HG03469 (cell line): ENCODE measurements at regions not wholly inside any gene's neighbourhood (a gene's known extent, or its start where the extent isn't known, plus 50 kb on each side); places are given as distances from the start of the nearest gene placed in this dataset.
"Not testable (repeated sequence)": the region's sequence is repeated elsewhere in the genome, so short reads cannot be mapped to it uniquely, and the experiment has no call there.

Experiments
- ATAC-seq: cut with Tn5 transposase; IDR thresholded peaks from one replicate; pipeline ENCODE4 v1.9.1; 2021; ENCODE audit warnings: mild to moderate bottlenecking, moderate library complexity, moderate number of reproducible peaks; ENCODE audit not compliant: unreplicated experiment

GRCh38 chr4:31682796-31683195 lies 962.6 kb downstream of the PCDH7 start:
- no peak for ATAC-seq

GRCh38 chr4:31687717-31688342 lies 967.7 kb downstream of the PCDH7 start:
- no peak for ATAC-seq

- ATAC-seq, result no peak
Measured at GRCh38 chr4:31692399-31692940, 972.3 kb downstream of the PCDH7 start.

- ATAC-seq, result no peak
Measured at GRCh38 chr4:31701256-31701655, 981.1 kb downstream of the PCDH7 start.

GRCh38 chr4:31702326-31702725 lies 982.2 kb downstream of the PCDH7 start:
- no peak for ATAC-seq

- ATAC-seq, result no peak
Measured at GRCh38 chr4:31714238-31714637, 994.1 kb downstream of the PCDH7 start.

GRCh38 chr4:31715302-31715701 lies 995.1 kb downstream of the PCDH7 start:
- ATAC-seq, result no peak

GRCh38 chr4:31727030-31727429 lies 1006.9 kb downstream of the PCDH7 start:
- no peak for ATAC-seq

GRCh38 chr4:31735004-31735403 lies 1014.8 kb downstream of the PCDH7 start:
- no peak for ATAC-seq

GRCh38 chr4:31737419-31737818 lies 1017.2 kb downstream of the PCDH7 start:
- ATAC-seq, result no peak

- no peak for ATAC-seq
Measured at GRCh38 chr4:31741326-31741725, 1021.2 kb downstream of the PCDH7 start.

- ATAC-seq, result no peak
Measured at GRCh38 chr4:31748382-31748781, 1028.2 kb downstream of the PCDH7 start.

GRCh38 chr4:31750581-31750980 lies 1030.4 kb downstream of the PCDH7 start:
- ATAC-seq, result not testable (repeated sequence)

GRCh38 chr4:31755751-31756150 lies 1035.6 kb downstream of the PCDH7 start:
- no peak for ATAC-seq

- ATAC-seq, result no peak
Measured at GRCh38 chr4:31768756-31769155, 1048.6 kb downstream of the PCDH7 start.

GRCh38 chr4:31783311-31783710 lies 1063.1 kb downstream of the PCDH7 start:
- no peak for ATAC-seq

- no peak for ATAC-seq
Measured at GRCh38 chr4:31784558-31784957, 1064.4 kb downstream of the PCDH7 start.

- ATAC-seq, result no peak
Measured at GRCh38 chr4:31787701-31788100, 1067.5 kb downstream of the PCDH7 start.

GRCh38 chr4:31788676-31789075 lies 1068.5 kb downstream of the PCDH7 start:
- no peak for ATAC-seq

GRCh38 chr4:31791666-31792065 lies 1071.5 kb downstream of the PCDH7 start:
- no peak for ATAC-seq

GRCh38 chr4:31793907-31794306 lies 1073.7 kb downstream of the PCDH7 start:
- ATAC-seq, result no peak

- not testable (repeated sequence) for ATAC-seq
Measured at GRCh38 chr4:31797052-31797451, 1076.9 kb downstream of the PCDH7 start.
